Suprapubic skin (tissue), 3 donors: ENCODE measurements at regions not wholly inside any gene's neighbourhood (a gene's known extent, or its start where the extent isn't known, plus 50 kb on each side); places are given as distances from the start of the nearest gene placed in this dataset.

Experiments
- POLR2A ChIP-seq, 2 donors: fragments of 450-650 bp; IDR thresholded peaks; one replicate each; pipeline ENCODE4 v1.6.1; 2017; ENCODE audit warnings: antibody characterized with exemption in 2 of 2, mild to moderate bottlenecking in 2 of 2, moderate library complexity in 2 of 2
- TF ChIP-seq, protein P1 (sequence below), 2 donors: fragments of 200-600 bp in 1 of 2; fragments of 450-650 bp in 1 of 2; sonication (generic) in 1 of 2; IDR thresholded peaks; one replicate each; pipeline ENCODE4 v1.5.1; 2016 to 2019; ENCODE audit warnings: antibody characterized with exemption in 2 of 2, mild to moderate bottlenecking in 1 of 2, moderate library complexity in 1 of 2

DNA sequence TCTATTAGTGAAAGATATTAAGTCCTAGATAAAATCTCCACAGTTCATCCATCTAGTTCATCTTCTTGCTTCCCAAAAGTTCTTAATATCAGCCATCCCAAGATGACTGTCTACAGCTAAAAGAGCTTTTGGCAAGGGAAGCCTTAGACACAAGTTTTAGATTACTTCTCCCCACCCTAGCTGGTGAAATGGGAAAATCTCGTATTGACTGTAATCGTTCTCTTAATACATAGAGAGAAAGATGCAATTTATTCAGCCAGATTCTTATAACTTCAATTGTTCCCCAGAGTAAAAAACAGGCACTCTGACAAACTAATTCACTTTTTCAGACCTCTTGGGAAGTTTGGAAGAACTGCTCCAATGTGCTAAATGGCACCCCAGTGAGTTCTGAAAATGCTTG lies 1439.6 kb upstream of the C9orf72 start:
- TF ChIP-seq, protein P1, sequence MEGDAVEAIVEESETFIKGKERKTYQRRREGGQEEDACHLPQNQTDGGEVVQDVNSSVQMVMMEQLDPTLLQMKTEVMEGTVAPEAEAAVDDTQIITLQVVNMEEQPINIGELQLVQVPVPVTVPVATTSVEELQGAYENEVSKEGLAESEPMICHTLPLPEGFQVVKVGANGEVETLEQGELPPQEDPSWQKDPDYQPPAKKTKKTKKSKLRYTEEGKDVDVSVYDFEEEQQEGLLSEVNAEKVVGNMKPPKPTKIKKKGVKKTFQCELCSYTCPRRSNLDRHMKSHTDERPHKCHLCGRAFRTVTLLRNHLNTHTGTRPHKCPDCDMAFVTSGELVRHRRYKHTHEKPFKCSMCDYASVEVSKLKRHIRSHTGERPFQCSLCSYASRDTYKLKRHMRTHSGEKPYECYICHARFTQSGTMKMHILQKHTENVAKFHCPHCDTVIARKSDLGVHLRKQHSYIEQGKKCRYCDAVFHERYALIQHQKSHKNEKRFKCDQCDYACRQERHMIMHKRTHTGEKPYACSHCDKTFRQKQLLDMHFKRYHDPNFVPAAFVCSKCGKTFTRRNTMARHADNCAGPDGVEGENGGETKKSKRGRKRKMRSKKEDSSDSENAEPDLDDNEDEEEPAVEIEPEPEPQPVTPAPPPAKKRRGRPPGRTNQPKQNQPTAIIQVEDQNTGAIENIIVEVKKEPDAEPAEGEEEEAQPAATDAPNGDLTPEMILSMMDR (IDR thresholded peaks at IDR 0.05) = no peak
- TF ChIP-seq POLR2A (IDR thresholded peaks at IDR 0.05) = no peak
